PC-3 (cell line): ENCODE measurements at regions not wholly inside any gene's neighbourhood (a gene's known extent, or its start where the extent isn't known, plus 50 kb on each side); places are given as distances from the start of the nearest gene placed in this dataset.

Experiments used
- CTCF ChIP-seq: fragments of 300-600 bp; sonication (generic); conservative IDR thresholded peaks from 2 replicates; pipeline ENCODE4 v1.5.1; 2017; ENCODE audit warnings: antibody characterized with exemption, low read depth, mild to moderate bottlenecking, low read length
- EZH2 ChIP-seq: fragments of 300-600 bp; sonication (generic); IDR thresholded peaks from one replicate; pipeline ENCODE4 v1.6.1; 2017; ENCODE audit warnings: antibody characterized with exemption, mild to moderate bottlenecking, low read length; ENCODE audit not compliant: unreplicated experiment

- TF ChIP-seq CTCF, result no peak
- no peak for TF ChIP-seq EZH2
Measured at GRCh38 chr3:3305841-3306240, 126.3 kb upstream of the CRBN start.
